Cardiac fibroblast (primary cell): ENCODE measurements at regions not wholly inside any gene's neighbourhood (a gene's known extent, or its start where the extent isn't known, plus 50 kb on each side); places are given as distances from the start of the nearest gene placed in this dataset.

Experiments
- DNase-seq, 2 donors: peaks; one replicate each; pipeline versions ENCODE4 v3.0.0 to v3.0.0-alpha.2; 2010; ENCODE audit warnings: low read depth in 2 of 2
- H3K4me3 ChIP-seq, 2 donors: replicated peaks in 1 of 2; 1 replicate in 1 of 2; 2 replicates in 1 of 2; pipeline ENCODE4 v1.5.1; 2011; ENCODE audit warnings: low read depth in 2 of 2, low read length in 2 of 2, mild to moderate bottlenecking in 2 of 2, moderate library complexity in 1 of 2
- CTCF ChIP-seq: IDR thresholded peaks from one replicate; pipeline ENCODE4 v1.5.1; 2011; ENCODE audit warnings: low read depth, mild to moderate bottlenecking, low read length, inconsistent platforms

- no peak overlapping the region for H3K4me3 ChIP-seq
- TF ChIP-seq CTCF, result peak; percentile 68
- peak; percentile 22 to 48 for DNase-seq
Observed at GRCh38 chr13:64529874-64530485, 2700.2 kb downstream of the PCDH9 start.

- no peak overlapping the region for H3K4me3 ChIP-seq
- no peak for DNase-seq
- TF ChIP-seq CTCF, result no peak
Observed at GRCh38 chr13:64528838-64529237, 2701.3 kb downstream of the PCDH9 start.

- no peak for DNase-seq
- no peak for TF ChIP-seq CTCF
- no peak overlapping the region for H3K4me3 ChIP-seq
Observed at GRCh38 chr13:64527561-64527960, 2702.6 kb downstream of the PCDH9 start.

- TF ChIP-seq CTCF, result no peak
- DNase-seq, result no peak
- no peak overlapping the region for H3K4me3 ChIP-seq
Observed at GRCh38 chr13:64525687-64526086, 2704.4 kb downstream of the PCDH9 start.

- no peak overlapping the region for H3K4me3 ChIP-seq
- TF ChIP-seq CTCF, result no peak
- DNase-seq, result peak in 1 of 2 donors; percentile 1
Observed at GRCh38 chr13:64510747-64511146, 2719.4 kb downstream of the PCDH9 start.

- TF ChIP-seq CTCF, result no peak
- DNase-seq, result no peak
- H3K4me3 ChIP-seq, result no peak overlapping the region
Observed at GRCh38 chr13:64506246-64506645, 2723.9 kb downstream of the PCDH9 start.

- peak; percentile 39 to 84 for DNase-seq
- H3K4me3 ChIP-seq, result no peak overlapping the region
- TF ChIP-seq CTCF, result no peak
Observed at GRCh38 chr13:64505336-64505910, 2724.7 kb downstream of the PCDH9 start.
